SHP77 treated with DMSO at 0.1 percent for 48 hours (cell line): ENCODE measurements at regions not wholly inside any gene's neighbourhood (a gene's known extent, or its start where the extent isn't known, plus 50 kb on each side); places are given as distances from the start of the nearest gene placed in this dataset.

Experiments
- DNase-seq: peaks from one replicate; lab custom pipeline; 2025; lab: John Stamatoyannopoulos, UW

- DNase-seq: no peak
Observed at GRCh38 chr2:17068021-17068420, 402.4 kb upstream of the CYRIA start.

- DNase-seq: no peak
Observed at GRCh38 chr2:17065536-17065935, 399.9 kb upstream of the CYRIA start.

- DNase-seq: no peak
Observed at GRCh38 chr2:17061028-17061427, 395.4 kb upstream of the CYRIA start.

DNA sequence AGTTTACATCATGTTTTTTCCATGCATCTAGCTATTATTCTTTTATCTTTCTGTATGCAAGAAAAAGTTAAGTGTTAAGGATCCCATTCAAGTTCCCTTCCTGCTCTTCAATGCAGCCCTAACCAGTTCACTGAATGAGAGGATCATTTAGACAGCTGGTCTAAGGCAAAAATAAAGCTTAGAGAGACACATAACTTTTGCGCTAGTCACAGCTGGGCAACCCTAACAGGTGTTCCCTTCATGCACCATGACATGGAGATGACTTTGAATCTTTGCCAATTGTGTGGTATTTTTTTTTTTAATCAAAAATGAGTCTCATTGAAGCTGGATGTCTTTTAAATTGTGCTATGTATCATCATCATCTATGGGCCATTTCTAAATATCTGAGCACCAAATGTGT is 393.8 kb upstream of the CYRIA start:
- no peak for DNase-seq

DNA sequence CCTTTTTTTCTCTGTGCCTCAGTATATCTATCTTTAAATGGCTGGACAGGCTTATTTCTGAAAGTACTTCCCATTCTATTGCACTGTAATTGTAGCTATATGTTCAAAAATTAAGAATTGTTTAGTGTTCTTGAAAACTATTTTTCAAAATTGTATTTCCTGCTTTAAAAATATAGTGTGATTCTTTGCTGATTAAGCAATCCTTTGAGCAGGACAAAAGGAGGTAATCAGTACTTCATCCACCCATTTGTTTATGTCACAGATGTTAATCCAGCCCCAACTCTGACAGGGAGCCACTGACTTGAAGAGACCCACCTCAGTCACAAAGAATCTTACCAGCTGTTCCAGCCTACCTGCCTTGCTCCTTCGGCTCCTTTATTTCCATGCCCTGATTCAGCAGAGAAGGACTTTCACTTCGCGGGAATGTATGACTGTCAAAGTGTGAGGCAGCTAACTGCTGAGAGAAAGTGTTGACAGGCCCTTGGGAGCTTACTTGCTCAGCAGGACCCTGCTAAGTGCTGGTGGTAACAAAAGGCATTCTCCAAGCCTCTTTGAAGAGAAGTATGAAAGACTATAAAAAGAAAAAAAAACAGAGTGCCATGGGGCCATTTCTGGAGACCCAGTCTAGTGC is 393.3 kb upstream of the CYRIA start:
- no peak for DNase-seq

GRCh38 chr2:17057109-17058017 is 391.7 kb upstream of the CYRIA start:
- no peak for DNase-seq

GRCh38 chr2:17056236-17056635 is 390.6 kb upstream of the CYRIA start:
- no peak for DNase-seq

DNA sequence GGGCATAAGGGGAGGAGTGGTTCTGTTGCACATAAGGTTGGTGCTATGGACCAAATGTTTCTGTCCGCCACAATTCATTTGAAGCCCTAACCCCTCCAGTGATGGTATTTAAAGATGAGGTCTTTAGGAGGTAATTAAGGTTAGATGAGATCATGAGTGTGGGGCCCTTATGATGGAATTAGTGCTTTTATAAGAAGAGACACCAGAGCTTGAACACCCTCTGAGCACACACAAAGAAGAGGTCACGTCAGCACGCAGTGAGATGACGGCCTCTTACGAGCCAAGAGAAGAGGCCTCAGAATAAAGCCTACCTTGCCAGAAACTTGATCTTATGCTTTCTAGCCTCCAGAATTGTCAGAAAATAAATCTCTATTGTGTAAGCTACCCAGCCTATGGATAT is 386.4 kb upstream of the CYRIA start:
- DNase-seq: no peak

- no peak for DNase-seq
Observed at GRCh38 chr2:17051538-17051937, 385.9 kb upstream of the CYRIA start.

- no peak for DNase-seq
Observed at GRCh38 chr2:17043173-17043572, 377.5 kb upstream of the CYRIA start.

DNA sequence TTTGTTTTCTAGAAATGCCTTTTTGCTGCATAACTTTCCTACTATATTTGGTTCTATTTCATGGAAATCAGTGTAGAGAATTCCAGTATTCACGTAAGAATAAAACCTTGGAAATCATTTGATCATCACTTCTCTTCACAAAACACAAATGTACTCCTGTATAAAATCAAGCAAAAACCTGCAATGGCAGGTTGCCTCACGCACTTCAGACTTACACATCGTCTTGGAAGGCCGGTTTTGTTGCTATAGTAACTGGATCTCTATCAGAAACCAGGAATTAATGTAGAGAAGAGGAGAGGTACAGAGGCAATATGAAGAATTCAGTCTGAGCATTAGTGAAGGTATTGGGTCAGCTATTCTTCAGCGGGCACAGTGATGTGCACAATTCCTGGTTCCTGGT is 370.7 kb upstream of the CYRIA start:
- no peak for DNase-seq

GRCh38 chr2:17035010-17035409 is 369.4 kb upstream of the CYRIA start:
- no peak for DNase-seq

DNA sequence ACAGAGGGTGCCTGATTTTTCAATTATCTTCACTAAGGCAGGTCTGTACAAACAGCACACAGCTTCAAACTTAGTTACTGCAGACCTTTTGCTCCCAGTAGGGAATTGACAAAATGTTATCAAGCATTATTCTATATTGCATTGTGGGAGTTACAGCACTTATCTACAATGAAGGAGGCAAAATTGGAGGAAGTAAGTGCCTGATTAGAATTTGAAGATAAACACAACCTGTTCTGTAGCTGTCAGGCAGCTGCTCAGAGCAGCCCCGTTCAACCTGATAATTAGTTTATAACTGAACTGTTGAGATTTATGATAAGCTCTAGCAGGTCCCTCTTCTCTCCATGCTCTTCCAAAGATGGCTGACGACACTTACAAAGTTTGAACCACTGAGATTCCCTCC is 364.4 kb upstream of the CYRIA start:
- DNase-seq: no peak

GRCh38 chr2:17012297-17012696 is 346.7 kb upstream of the CYRIA start:
- no peak for DNase-seq

GRCh38 chr2:17010104-17010503 is 344.5 kb upstream of the CYRIA start:
- no peak for DNase-seq

DNA sequence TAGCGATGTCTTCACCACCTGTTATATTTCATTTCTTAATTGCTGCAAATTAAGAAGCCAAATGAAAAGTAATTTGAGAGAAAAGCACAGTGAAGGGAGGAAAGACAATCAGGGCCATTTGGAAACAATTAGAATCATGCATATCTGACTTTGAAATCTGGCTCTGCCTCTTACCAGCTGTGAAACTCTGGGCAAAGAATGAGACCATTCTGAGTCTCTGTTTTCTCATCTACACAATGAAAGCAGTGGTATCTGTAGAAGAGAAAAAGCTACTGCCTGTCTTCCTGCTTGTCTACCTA is 334.5 kb upstream of the CYRIA start:
- no peak for DNase-seq

DNA sequence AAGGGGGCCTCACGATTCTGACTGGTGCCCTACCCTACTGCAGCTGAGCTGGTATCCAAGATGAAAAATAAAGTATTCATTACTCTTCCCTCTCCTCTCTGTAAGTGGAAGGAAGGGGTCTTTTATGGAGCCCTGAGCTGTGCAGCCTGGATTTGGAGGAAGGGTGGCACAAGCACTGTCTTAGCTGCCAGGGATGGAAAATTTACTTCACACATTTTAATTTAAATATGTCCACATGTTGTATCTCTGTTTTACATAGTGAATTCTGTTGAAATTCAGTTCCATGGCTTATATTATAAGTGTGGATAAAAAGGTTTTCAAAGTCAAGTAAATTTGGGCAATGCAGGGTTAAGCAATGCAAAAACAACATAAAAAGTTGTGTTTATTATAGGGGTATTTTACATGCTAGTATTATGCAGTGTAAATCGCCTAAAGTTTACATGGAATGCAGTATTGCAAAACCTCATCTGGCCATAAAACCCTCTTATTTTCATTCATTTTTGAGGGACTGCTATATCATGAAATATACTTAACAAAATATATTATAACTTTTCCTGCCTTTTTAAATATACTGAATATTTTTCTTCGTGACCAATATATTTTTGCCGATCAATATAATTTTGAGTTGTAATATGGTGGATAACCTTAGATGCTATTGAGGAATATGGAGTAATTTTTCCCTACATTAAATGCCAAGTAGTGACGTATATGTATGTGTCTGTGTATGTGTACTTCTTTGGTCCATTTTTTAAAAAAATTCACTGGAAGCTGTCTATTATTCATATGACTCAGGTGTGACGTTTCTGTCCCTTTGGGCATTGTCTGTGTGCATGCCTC is 333.9 kb upstream of the CYRIA start:
- DNase-seq: no peak

DNA sequence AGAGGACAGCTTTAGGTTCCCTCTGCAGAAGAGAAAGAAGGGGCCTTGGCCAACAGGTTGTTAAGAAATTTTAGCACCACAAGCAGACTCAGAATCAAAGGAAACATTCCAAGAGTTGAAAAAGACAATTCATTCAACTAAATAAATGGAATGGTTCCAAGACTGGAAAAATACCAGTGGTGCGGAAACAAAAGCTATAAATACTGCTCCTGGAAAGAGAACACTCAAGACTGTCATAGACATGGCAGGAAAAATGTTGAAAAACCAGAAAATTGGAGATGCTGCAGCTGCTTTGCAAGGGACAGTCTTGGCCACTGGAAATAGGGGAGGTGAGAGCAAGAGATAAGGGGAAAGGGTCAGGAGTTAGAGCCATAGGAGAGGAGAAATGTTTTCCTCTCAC is 312.7 kb upstream of the CYRIA start:
- no peak for DNase-seq

DNA sequence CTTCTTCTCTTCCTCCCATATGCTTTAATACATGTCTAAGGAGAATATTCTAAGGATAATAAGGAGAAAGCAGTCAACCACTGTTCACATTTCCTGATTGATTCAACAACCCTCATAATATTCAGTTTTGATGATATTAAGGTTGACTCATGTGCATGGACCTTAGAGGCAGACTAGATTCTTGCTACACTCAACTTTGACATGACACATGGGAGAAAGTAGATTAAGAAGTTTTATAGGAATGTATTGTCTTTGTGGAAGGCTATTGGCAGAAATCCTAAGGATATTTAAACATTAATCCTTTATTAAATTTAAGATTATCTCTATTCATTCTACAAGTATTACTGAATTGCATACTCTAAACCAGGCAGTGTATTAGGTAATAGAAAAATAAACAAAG is 309.1 kb upstream of the CYRIA start:
- DNase-seq: no peak

DNA sequence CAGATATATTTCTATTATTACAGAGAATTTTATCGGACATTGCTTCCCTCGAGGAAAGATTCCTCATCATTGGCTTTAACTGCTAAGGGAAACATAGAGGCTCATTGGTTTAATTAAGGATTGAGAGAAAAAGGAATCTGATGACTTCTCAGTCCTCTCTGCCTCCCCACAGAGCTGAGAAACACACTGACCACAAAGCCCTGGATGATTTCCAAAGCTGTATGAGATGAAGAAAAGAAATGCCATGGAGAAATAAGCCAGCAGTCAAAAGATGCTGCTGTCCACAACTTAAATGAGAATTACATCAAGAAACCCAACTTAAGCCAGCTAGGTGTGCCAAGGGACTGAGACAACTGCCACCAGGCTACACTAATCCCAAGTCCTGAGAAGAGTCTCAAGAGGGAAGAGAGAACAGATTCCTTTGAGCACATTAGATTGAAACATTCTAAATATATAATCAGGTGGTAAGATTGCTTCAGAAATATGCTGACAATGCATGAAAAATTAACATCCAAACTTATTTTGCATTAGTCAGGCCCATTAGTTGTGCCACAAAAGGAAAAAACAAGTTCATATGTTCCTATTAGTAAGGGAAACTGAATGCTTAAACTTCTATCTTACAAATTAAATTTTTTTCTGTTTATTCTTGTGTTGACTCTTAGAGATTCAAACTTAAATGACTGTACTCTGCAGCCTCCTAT is 308.1 kb upstream of the CYRIA start:
- DNase-seq: no peak

- no peak for DNase-seq
Observed at GRCh38 chr2:16972276-16972675, 306.6 kb upstream of the CYRIA start.

DNA sequence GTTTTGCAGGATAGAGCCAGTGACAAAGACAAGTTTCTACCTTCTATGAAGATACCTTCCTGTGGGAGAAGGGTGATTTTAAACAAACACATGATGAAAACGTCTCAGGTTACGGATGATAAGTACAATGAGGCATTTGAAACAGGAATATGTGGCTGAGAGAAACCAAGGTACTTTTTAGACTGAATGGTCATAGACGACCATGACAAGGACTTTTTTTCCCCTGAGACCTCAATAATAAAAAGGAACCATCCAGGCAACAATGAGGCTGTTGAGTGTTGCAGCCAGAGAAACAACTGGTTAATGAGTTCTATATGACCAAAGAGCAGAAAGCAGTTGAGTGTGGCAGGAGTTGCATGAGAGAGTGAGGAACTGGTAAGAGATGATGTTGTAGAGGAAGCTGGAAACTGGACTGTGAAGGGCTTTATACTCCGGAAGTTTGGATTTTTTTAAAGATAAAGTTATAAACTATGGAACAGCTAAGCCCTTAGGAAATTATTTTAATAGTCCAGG is 306.1 kb upstream of the CYRIA start:
- DNase-seq: no peak
